ENCODE measurements at regions not wholly inside any gene's neighbourhood (a gene's known extent, or its start where the extent isn't known, plus 50 kb on each side); places are given as distances from the start of the nearest gene placed in this dataset.

DNA sequence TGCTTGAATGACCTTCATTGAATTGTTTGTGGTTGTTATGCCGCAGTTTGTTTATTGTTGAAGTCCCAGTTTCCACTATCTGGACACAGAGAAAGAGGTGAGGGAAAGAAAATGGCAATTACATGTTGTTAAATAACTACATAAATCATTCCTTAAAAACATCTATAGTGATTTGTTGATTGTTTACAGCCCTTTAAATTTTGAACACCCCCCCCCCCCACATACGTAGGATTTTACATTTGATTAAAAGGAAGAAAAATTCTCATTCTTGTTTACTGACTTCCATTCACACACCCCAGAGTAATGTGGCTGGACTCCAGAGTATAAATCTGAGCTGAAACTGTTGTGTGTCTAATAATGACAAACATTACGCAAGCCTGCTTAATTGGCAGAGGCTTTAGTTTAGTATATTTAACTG, 87.1 kb upstream of the FAM174A start:
- TF ChIP-seq POLR2AphosphoS5 (IDR thresholded peaks at IDR 0.05) (no peak), POLR2A (IDR thresholded peaks at IDR 0.05) (no peak), EP300 (IDR thresholded peaks at IDR 0.05) (no peak)
- TF ChIP-seq, protein P1, sequence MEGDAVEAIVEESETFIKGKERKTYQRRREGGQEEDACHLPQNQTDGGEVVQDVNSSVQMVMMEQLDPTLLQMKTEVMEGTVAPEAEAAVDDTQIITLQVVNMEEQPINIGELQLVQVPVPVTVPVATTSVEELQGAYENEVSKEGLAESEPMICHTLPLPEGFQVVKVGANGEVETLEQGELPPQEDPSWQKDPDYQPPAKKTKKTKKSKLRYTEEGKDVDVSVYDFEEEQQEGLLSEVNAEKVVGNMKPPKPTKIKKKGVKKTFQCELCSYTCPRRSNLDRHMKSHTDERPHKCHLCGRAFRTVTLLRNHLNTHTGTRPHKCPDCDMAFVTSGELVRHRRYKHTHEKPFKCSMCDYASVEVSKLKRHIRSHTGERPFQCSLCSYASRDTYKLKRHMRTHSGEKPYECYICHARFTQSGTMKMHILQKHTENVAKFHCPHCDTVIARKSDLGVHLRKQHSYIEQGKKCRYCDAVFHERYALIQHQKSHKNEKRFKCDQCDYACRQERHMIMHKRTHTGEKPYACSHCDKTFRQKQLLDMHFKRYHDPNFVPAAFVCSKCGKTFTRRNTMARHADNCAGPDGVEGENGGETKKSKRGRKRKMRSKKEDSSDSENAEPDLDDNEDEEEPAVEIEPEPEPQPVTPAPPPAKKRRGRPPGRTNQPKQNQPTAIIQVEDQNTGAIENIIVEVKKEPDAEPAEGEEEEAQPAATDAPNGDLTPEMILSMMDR (IDR thresholded peaks at IDR 0.05) = no peak
- Histone ChIP-seq H3K9me3 (no peaks in the 10 kb centered on the region), H3K4me1 (peaks cover 10% of the 10 kb centered on the region), H3K4me3 (no peak overlapping the region), H3K27ac (no peak overlapping the region), H3K27me3 (no peaks in the 10 kb centered on the region), H3K36me3 (no peaks in the 10 kb centered on the region)
- DNase-seq (ENCODE audit: low spot score in 2 of 2) = no peak
- WGBS = 29% methylated on average over 3 of the region's 3 CpGs

- Histone ChIP-seq H3K4me3 (no peak overlapping the region), H3K4me1 (peaks cover 10% of the 10 kb centered on the region), H3K27ac (no peak overlapping the region), H3K27me3 (no peaks in the 10 kb centered on the region), H3K9me3 (no peaks in the 10 kb centered on the region), H3K36me3 (no peaks in the 10 kb centered on the region)
- 66% methylated on average over 2 of the region's 2 CpGs for whole genome bisulfite sequencing
- no peak for TF ChIP-seq POLR2A (IDR thresholded peaks at IDR 0.05)
- TF ChIP-seq, protein P1 (IDR thresholded peaks at IDR 0.05) = no peak
- TF ChIP-seq EP300 (IDR thresholded peaks at IDR 0.05) = no peak
- TF ChIP-seq POLR2AphosphoS5 (IDR thresholded peaks at IDR 0.05) = no peak
- DNase-seq (ENCODE audit: low spot score in 2 of 2) = no peak
Measured at GRCh38 chr5:100446879-100447430, 88.2 kb upstream of the FAM174A start.

DNA sequence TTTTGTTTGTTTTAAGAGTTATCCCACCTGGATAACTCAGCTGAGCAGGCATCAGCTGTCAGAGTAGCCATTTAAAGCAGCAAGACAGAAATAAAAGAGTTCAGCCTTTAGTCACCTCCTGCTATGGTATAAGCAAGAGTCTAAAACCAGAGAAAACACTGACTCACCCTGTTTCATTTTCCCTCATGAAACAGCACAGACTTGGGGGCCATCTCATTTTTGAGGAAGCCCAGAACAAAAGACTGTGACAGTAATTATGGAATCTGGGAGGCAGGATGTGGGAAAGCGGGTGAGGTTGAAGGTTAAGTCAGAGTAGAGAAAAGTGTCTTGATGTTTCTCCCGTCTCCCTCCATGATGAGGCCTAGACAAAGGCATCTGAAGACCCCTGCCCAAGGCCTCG, 90.2 kb upstream of the FAM174A start:
- Histone ChIP-seq H3K36me3 (no peaks in the 10 kb centered on the region), H3K4me1 (peaks cover 10% of the 10 kb centered on the region), H3K27me3 (no peaks in the 10 kb centered on the region), H3K4me3 (no peak overlapping the region), H3K9me3 (no peaks in the 10 kb centered on the region), H3K27ac (no peak overlapping the region)
- WGBS = 87% methylated on average over 3 of the region's 3 CpGs
- TF ChIP-seq POLR2AphosphoS5 (IDR thresholded peaks at IDR 0.05) = no peak
- no peak for TF ChIP-seq POLR2A (IDR thresholded peaks at IDR 0.05)
- no peak for TF ChIP-seq EP300 (IDR thresholded peaks at IDR 0.05)
- TF ChIP-seq, protein P1 (IDR thresholded peaks at IDR 0.05) = no peak
- DNase-seq (ENCODE audit: low spot score in 2 of 2) = no peak

- Histone ChIP-seq H3K27me3 (no peaks in the 10 kb centered on the region), H3K4me1 (no peaks in the 10 kb centered on the region), H3K27ac (no peak overlapping the region), H3K9me3 (no peaks in the 10 kb centered on the region), H3K4me3 (no peak overlapping the region), H3K36me3 (no peaks in the 10 kb centered on the region)
- TF ChIP-seq EP300 (IDR thresholded peaks at IDR 0.05) (no peak), POLR2A (IDR thresholded peaks at IDR 0.05) (no peak), POLR2AphosphoS5 (IDR thresholded peaks at IDR 0.05) (no peak)
- TF ChIP-seq, protein P1 (IDR thresholded peaks at IDR 0.05) = no peak
- DNase-seq (ENCODE audit: low spot score in 2 of 2) = no peak
- 84% methylated on average over 4 of the region's 4 CpGs for WGBS
Measured at GRCh38 chr5:100434815-100435214, 100.4 kb upstream of the FAM174A start.

- TF ChIP-seq, protein P1 (IDR thresholded peaks at IDR 0.05) = no peak
- TF ChIP-seq POLR2A (IDR thresholded peaks at IDR 0.05) (no peak), EP300 (IDR thresholded peaks at IDR 0.05) (no peak), POLR2AphosphoS5 (IDR thresholded peaks at IDR 0.05) (no peak)
- Histone ChIP-seq H3K9me3 (no peaks in the 10 kb centered on the region), H3K4me1 (no peaks in the 10 kb centered on the region), H3K27me3 (no peaks in the 10 kb centered on the region), H3K36me3 (no peaks in the 10 kb centered on the region), H3K27ac (no peak overlapping the region), H3K4me3 (no peak overlapping the region)
- no peak for DNase-seq (ENCODE audit: low spot score in 2 of 2)
- 57% methylated on average over 1 of the region's 1 CpG for WGBS
Measured at GRCh38 chr5:100432741-100433140, 102.4 kb upstream of the FAM174A start.
